Stimulated activated CD4-positive, alpha-beta T cell treated with anti-CD3 and anti-CD28 coated beads, Interleukin-12 subunit alpha, Interleukin-12 subunit beta, amount 100 ng/mL, for 4 hours (primary cell): ENCODE measurements at regions not wholly inside any gene's neighbourhood (a gene's known extent, or its start where the extent isn't known, plus 50 kb on each side); places are given as distances from the start of the nearest gene placed in this dataset.
"Not testable (repeated sequence)": the region's sequence is repeated elsewhere in the genome, so short reads cannot be mapped to it uniquely, and the experiment has no call there.

Source experiments
- DNase-seq: peaks from one replicate; pipeline ENCODE4 v3.0.0-alpha.2; 2020

DNA sequence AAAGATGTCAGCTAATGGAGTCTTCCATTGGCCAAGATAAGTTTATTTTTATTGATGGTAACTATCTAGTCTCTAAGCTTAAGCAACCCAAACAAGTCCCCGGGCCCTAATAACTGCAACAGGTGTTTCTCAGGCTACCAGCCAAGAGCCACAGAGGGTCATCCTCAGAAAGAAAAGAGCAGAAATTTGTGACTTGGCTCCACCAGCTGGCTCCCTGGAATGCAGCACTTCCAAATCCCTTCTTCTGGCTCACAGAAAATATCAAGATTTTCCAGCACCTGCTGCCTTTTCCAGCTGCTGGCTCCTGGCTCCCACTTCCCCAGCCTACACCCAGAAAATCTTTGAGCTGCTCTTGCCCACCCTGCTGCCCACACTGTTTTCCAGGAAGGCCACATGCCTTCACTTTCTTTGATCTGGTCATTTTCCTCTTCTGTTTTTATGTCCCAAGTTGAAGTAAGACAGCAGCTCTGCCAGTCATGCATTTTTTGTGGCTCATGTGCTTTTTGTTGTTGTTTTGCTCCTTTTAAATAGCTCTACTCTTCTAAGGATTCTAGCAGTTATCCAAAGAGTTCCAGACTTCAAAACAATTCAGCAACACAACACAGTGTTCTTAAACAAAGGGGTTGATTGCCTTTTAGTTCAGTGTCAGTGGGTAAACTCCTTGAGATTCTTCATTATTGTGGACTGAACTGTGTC, 151.0 kb upstream of the SMLR1 start:
- DNase-seq, result no peak

DNA sequence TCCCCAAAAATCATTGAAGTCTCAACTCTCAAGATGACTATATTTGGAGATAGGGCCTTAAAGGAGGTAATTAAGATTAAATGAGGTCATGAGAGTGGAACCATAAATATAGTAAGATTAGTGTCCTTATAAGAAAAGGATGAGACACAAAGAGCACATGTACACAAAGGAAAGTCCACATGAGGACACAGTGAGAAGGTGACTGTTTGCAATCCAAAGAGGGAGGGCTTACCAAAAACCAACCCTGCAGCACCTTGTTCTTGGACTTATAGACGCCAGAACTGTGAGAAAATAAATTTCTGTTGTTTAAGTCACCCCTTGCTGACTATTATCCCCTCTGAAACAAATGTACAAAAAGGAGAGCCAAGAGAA, 150.4 kb upstream of the SMLR1 start:
- DNase-seq, result no peak

DNA sequence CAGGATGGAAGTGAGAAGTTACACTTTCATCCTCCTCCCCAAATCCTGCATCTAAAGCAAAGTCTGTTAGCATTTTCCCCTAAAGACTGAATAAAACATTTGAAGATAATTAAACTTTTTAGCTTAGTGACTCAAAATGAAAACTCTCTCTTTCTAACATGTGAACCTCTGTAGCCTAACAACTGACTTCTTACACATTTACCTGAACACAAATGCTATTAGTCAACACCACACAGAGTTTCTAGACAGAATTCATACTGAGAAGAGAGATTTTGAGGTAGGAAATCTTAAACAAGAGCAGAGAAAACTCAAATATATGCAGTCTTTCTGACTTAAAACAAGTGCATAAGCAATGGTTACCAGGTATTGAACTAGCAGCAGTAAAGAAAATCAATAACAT, 149.9 kb upstream of the SMLR1 start:
- DNase-seq, result no peak

DNA sequence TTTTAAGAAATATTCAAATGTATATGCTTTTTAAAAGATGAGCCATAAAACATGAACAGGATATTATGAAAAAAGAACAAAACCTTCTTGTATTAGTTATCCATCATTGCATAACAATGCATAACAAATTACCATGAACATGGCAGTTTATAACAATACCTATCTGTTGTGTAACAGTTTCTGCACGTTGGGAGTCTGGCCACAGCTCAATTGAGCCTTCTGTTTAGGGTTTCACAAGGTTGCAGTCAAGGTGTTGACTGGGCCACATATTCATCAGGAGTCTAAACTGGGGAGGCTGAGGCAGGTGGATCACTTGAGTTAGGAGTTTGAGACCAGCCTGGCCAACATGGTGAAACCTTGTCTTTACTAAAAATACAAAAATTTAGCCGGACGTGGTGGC, 149.4 kb upstream of the SMLR1 start:
- no peak for DNase-seq

DNA sequence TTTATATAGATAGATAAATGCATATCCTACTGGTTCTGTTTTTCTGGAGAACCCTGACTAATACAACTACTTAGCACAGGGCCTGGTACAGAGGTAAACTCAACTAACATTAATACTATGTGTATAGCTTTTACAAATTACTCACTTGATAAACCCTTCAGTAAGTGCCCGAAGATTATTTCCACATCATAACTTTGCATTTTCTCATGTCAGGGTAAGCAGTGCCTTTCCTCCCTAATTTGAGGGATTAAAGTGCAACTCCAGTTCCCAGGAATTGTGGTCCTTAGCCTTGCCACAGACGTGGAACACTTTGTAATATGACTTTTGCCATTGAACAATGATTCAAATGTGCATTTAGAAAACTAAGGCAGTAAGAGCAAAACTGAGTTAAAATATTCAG, 147.5 kb upstream of the SMLR1 start:
- DNase-seq, result no peak

DNA sequence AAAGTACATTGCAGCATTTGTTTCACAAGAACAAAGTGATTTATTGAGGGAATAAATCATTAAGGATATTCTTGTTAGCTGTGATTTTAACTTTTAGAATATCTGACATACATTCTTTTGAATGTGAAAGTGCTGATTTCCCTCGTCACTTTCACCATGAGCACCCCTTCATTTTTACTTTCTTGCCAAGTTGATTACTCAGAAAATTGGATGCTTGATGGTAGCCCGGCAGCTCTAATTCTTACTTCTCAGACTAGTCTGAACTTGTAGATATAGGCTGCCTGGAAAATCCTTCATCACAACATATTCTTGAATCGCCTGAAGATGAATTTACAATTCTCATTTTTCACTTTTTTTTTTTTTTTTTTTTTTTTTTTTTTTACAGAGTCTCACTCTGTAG, 147.1 kb upstream of the SMLR1 start:
- DNase-seq, result no peak

DNA sequence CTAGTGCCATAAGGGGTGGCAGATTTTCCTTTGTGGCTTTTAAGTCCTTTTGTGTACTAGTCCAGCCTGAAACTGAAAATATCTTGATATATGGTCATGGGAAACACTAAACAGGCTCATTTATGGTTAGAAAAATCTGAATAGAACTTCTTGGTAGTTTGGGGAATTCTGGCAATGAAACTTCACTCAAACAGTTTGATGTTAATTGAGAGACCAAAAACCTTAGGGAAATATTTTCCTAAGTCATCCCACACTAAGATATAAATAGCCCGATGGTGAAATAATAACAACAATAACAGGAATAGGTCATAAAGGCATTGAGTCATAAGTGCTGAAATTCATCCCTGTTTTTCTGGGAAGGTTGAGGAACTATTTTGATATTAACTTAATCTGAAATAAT, 146.2 kb upstream of the SMLR1 start:
- no peak for DNase-seq

DNA sequence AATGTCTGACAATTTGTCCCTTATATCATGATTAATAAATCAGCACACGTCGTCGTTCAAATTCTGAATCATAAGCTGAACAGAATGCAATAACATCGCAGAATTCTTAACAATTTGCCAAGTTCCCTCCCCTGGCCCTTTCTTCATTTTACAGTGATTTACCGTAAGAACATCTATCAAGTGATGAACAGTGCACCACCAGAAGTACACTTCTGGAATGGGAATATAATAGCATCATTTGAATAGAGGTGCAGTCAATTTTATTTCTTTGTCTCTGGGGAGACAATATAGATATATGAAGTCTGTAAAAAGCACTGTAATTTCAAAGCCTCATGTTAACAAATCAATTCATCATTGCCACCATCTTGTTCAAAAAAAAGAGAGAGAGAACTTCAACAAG, 145.1 kb upstream of the SMLR1 start:
- no peak for DNase-seq

DNA sequence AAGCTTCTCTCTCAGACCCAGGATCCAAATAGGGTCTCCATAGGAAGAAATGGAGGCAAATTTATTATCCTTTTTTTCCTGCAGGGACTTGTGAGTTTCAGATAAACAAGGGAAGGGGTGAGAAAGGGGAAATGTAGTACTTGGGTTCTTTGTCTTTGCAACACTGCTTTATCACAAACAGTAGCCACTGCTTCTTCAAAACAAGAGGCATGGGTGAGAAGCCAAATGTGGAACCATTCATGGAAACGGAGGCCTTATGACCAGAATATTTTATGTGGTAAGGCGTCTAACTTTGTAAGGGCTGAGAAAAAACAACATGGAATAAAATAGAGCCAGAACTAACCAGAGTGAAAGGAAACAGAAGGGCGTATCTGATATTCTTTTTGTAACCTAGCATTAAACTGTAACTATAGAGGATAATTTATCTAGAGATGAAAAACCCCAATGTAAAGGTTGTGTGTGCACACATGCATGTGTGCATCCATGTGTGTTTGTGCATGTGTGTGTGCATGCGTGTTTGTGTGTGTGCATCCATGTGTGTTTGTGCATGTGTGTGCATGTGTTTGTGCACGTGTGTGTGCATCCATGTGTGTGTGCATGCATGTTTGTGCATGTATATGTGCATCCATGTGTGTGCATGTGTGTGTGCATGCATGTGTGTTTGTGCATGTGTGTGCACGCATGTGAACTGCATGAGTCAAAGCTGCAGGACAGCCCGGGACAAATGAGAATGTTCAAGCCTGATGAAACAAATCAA, 143.3 kb upstream of the SMLR1 start:
- DNase-seq, result no peak

DNA sequence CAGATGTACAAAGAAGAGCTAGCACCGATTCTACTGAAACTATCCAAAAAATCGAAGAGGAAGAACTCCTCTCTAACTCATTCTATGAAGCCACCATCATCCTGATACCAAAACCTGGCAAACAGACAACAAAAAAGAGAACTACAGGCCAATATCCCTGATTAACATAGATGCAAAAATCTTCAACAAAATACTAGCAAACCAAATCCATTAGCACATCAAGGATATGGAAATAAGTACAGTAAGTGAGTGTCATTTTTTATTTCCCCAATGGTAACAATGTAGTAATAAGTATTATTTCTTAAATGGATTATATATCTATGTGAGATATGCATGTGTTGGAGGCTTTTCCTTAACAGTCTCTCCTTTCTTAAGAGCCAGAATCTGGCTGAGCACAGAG, 134.5 kb upstream of the SMLR1 start:
- DNase-seq, result no peak

DNA sequence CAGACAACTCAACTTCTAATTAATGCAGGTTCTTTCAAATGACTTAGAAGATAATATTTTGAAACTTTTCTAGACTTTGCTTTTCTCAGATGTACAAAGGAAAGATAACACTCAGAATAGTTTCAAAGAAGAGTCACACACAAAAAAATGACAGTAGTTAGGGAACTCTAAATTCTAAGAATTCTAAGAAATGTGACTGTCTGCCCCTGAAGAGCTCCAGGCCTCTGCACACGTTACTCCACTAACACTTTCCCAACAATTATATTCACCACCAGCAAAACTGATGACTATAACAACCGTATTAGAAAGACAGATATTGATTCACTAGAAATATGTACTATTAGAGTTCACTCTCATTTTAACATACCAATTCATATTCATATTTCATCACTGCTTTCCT, 133.3 kb upstream of the SMLR1 start:
- DNase-seq, result no peak

DNA sequence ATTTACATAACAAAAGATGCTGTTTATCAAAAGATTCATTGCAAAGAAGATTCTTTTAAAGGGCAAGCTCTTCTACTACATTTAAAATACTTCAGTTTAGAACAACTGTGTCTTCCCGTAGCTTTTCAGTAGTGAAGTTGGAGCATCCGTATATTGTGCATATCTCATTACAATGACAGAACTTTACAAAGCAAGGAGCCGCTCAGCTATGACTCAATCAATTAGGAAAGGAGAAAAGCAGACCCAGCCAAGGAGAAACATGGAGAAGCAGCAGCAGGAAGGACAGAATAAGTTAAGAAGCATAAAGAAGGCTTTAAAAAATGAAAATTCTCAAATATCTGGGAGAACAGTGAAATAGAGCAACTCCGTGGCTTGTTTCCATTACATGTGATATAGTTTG, 132.6 kb upstream of the SMLR1 start:
- no peak for DNase-seq

DNA sequence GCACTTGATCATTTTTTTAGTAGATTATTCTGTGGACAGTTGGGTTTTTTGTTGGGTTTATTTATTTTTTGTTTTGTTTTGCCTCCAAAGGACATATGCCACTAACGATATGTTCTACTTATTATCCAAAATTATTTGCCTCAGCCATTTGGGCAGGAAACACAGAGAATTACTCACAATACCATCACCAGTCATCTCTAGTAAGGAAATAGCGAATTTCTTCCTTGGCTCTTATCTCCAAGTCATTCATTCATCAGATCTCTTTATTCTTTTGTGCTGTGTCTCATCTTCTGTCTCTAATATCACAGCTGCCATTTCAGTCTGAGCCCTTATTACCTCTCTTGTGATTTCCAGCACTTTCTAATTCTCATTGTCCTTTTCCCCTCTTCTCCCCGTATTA, 130.4 kb upstream of the SMLR1 start:
- DNase-seq, result no peak

DNA sequence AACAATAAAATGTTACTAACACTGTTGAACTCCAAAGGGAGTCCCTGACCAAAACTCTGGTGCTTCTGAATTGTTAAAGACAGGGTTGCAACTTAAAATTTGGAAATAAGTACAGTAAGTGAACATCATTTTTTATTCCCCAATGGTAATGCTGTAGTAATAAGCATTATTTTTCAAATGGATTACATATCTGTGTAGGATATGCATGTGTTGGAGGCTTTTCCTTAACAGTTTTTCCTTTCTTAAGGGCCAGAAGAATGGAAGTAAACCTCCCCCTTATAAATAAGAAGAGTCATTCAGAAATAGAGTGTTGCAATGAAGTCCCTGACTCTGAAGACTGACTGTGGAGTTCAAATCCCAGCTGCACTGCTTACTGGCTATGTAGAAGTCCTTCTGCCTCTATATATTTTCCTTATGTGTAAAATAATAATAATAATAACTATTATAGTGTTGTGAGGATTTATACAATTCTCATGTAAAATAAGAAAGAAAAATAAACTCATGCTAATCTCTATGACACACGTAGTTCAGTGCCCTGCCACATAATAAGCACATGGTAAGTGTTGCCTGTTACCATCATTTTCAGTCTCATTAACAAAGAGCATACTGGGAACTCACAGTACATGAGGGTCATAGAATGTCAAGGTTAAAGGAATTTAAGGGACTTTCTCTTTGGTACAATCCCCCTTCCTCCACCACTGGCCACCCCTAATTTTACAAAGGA, 129.8 kb upstream of the SMLR1 start:
- DNase-seq, result no peak

DNA sequence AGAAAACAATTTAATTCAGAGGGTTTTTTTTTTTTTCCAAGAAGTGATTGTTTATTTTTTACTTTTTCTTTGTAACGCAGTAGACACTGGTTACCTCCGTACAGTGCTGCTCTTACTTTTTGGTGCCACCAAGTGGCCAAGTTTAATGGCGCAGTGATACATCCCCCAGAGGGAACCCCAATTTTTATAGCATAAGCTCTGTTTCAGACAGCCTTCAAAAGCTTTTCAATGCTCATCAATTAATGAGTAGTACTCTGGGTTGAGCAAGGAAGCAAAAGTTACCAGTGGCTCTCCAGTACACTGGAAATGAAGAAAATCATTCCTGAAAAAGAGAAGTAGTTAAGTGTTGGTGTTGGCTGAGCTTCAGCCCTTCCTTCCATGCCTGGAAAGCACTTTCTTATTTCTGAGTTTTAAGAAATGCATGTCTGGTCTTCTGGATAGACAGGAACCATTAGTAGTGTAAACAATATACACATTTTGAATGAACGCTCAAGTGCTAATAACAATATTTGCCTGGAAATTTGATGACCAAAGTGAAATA, 129.1 kb upstream of the SMLR1 start:
- DNase-seq, result peak; percentile 50

DNA sequence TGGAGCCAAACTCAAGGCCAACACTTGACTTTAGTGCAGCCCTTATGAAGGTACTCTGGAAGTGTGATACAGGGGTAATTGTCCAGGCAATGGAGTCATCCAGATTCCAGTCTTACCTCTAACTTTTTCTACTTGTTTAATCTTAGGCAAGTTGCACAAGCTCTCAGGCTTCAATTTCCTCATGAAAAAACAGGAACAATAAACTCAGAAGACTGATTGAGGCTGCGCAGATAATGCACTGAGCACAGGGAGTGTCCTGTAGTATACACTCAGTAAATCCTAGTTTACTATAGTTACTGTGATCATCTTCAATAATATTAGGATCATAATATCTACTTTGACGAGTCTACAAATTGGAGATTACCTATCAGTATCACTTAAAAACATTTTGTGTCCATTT, 127.5 kb upstream of the SMLR1 start:
- no peak for DNase-seq

DNA sequence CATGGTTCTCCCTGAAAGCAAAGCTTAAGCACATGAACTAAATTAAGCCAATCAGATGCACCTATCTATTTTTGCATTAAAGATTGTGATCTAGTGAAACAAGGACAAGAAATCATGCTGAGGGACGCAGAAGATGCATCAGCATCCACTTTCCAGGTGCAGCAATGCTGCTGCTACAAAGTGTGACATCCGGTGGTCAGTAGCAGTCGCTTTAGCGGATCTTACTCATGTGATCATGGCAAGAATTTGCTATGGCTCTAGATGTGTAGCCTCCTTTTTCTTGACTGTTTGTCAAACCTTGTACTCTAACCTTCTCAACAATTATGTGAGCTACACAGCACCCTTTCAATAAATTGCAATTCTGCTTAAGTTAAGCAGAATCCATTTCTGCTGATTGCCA, 126.8 kb upstream of the SMLR1 start:
- DNase-seq, result no peak

DNA sequence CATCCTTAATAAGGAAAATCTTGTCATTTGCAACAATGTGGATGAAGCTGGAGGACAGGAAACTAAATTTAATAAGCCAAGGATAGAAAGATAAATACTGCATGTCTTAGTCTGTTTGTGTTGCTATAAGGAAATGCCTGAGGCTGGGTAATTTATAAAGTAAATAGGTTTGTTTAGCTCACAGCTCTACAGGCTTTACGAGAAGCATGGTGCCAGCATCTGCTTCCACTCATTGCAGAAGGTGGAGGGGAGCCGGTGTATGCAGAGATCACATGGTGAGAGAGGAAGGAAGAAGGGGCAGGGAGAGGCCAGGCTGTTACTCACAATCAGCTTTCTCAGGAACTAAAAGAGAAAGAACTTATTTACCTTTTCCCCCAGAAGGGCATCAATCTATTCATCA, 118.9 kb upstream of the SMLR1 start:
- DNase-seq, result no peak

DNA sequence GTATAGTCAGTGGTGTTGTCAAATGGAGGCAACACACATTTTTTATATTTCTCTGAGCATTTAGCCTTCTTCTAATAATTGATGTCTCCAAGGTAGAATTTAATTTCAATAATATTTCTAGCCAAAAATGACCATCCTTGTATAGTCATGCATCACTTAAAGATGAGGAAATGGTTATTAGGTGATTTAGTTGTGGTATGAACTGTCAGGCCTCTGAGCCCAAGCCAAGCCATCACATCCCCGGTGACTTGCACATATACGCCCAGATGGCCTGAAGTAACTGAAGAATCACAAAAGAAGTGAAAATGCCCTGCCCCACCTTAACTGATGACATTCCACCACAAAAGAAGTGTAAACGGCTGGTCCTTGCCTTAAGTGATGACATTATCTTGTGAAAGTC, 115.6 kb upstream of the SMLR1 start:
- not testable (repeated sequence) for DNase-seq

DNA sequence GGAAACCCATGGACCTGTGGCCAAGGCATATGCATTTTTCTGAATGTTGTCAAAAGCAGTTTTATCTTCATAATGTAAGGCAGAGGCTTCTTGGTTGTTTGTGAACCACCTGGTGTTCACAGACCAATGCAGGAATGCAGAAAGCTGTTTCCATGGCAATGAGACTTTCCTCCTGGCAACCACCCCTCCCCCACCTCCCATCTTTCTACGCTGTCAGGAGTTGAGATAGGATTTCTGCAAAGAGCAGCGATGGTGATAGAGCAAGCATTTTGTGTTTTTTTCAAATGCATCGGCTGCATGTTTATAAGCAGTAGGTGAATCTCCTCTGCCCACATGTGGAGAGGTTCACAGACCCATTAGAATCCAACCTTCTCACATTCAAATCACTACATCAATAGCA, 114.1 kb upstream of the SMLR1 start:
- DNase-seq, result no peak

DNA sequence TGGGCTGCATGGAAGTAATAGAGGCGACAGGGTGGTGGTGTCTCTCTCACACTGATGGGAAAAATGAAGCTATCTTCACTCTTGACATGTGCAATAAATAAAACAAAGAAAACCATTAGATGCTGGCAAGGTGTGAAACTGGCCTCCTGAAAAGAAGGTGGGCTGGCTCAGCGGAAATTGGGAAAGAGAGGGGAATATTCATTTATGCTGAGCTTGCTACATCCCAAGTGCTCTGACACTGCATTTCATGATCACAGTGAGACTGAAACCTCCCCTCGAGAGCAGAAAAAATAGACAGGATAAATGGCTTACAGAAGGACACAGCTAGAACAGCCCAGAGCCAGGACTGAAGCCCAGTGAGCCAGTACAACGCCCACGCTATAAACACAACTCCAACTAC, 112.1 kb upstream of the SMLR1 start:
- DNase-seq, result no peak

DNA sequence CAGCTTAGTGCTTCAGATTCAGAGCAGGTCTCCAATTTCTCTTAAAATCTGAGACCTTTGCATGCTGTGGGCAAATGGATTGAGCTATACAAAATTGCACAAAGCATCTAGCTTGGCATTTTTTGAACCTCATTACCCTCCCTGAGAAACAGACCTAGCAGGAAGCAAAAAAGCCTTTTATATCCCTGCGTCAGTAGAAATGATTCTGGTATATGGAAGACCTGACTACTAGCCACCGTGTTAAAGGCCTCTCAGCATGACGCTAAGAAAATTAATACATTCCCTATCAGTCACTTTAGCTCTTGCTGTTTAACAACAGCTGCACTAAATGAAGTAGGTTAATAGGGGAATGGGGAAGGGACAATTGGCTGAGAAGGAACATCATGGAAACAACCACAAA, 110.7 kb upstream of the SMLR1 start:
- DNase-seq, result no peak

DNA sequence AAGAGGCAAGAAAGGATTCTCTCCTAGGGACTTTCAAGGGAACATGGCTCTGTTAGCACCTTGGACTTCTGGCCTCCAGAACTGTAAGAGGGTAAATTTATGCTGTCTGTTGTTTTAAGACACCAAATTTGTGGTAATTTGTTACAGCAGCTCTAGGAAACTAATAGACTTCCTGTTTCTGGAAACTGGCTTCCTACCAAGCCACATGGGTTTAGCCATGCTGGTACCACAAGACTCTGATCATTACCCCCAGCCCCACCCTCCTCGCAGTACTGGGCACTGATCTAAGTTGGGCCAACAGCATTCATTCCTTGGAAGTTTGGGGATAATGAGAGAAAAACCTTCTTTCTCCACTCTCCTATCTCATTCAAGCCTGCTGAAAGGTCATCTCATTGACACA, 109.5 kb upstream of the SMLR1 start:
- DNase-seq, result no peak

DNA sequence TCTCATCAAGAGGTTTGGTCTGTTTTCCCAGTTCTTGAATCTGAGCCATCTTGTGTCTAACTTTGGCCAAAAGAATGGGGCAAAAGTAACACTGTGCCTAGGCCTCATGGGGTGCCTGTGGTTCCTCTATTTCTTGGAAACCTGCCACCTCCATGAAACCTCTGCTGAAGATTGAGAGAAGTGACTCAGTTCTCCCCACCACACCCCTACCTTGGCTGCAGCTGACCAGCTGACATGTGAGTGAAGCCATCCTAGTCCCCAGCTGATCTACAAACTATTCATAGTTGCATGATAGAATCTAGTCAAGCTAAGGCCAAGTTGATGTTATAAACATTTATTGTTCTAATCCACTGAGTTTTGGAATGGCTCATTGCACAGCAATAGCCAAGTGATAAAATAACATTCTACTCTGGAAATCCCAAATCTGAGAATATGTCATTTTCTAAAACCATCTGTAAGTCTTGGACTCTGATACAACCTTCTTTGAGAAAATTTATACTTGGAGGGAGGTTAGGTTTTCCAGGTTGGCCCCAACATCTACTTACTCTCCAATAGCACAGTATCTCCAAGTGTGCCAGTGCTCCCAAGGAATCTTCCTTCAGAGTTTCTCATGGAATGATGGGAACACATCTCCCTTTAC, 107.0 kb upstream of the SMLR1 start:
- DNase-seq, result no peak
